ENCODE measurements at regions not wholly inside any gene's neighbourhood (a gene's known extent, or its start where the extent isn't known, plus 50 kb on each side); places are given as distances from the start of the nearest gene placed in this dataset.

- Histone ChIP-seq H3K4me3 (ENCODE audit: low read length) (no peak overlapping the region), H3K4me1 (ENCODE audit: insufficient read depth, low read length) (peaks cover 2% of the 10 kb centered on the region; the same call in 1 of the 2 replicates), H3K9ac (ENCODE audit: low read depth, low read length) (no peak overlapping the region), H3K9me3 (ENCODE audit: insufficient read depth, low read depth, low read length) (no peaks in the 10 kb centered on the region), H3K27ac (ENCODE audit: low read depth, low read length) (no peak overlapping the region), H3K27me3 (ENCODE audit: insufficient read depth, low read length) (no peaks in the 10 kb centered on the region), H3K36me3 (ENCODE audit: insufficient read depth, low read length) (no peaks in the 10 kb centered on the region)
- WGBS, result 93% methylated on average over 3 of the region's 3 CpGs
These were observed 365.7 kb upstream of the MAD2L1 start for GRCh38 chr4:120432301-120432860.

- H3K9ac ChIP-seq (ENCODE audit: low read depth, low read length), result no peak overlapping the region
- H3K9me3 ChIP-seq (ENCODE audit: insufficient read depth, low read depth, low read length), result no peaks in the 10 kb centered on the region
- no peak overlapping the region for H3K27ac ChIP-seq (ENCODE audit: low read depth, low read length)
- no peaks in the 10 kb centered on the region for H3K27me3 ChIP-seq (ENCODE audit: insufficient read depth, low read length)
- H3K36me3 ChIP-seq (ENCODE audit: insufficient read depth, low read length), result no peaks in the 10 kb centered on the region
- peaks cover 2% of the 10 kb centered on the region; the same call in 1 of the 2 replicates for H3K4me1 ChIP-seq (ENCODE audit: insufficient read depth, low read length)
- H3K4me3 ChIP-seq (ENCODE audit: low read length), result no peak overlapping the region
These were observed 364.5 kb upstream of the MAD2L1 start for GRCh38 chr4:120431180-120431579.

GRCh38 chr4:120418146-120418545 is 351.5 kb upstream of the MAD2L1 start:
- H3K9ac ChIP-seq (ENCODE audit: low read depth, low read length), result no peak overlapping the region
- H3K27ac ChIP-seq (ENCODE audit: low read depth, low read length), result no peak overlapping the region
- no peak overlapping the region for H3K4me3 ChIP-seq (ENCODE audit: low read length)
- no peaks in the 10 kb centered on the region for H3K27me3 ChIP-seq (ENCODE audit: insufficient read depth, low read length)
- H3K4me1 ChIP-seq (ENCODE audit: insufficient read depth, low read length), result no peaks in the 10 kb centered on the region
- no peaks in the 10 kb centered on the region for H3K36me3 ChIP-seq (ENCODE audit: insufficient read depth, low read length)
- H3K9me3 ChIP-seq (ENCODE audit: insufficient read depth, low read depth, low read length), result peaks cover 8% of the 10 kb centered on the region; the same call in 1 of the 2 replicates

GRCh38 chr4:120415896-120416295 is 349.2 kb upstream of the MAD2L1 start:
- Histone ChIP-seq H3K36me3 (ENCODE audit: insufficient read depth, low read length) (no peaks in the 10 kb centered on the region), H3K4me3 (ENCODE audit: low read length) (no peak overlapping the region), H3K9me3 (ENCODE audit: insufficient read depth, low read depth, low read length) (peaks cover 10% of the 10 kb centered on the region; the same call in 1 of the 2 replicates), H3K27ac (ENCODE audit: low read depth, low read length) (no peak overlapping the region), H3K27me3 (ENCODE audit: insufficient read depth, low read length) (no peaks in the 10 kb centered on the region), H3K9ac (ENCODE audit: low read depth, low read length) (no peak overlapping the region), H3K4me1 (ENCODE audit: insufficient read depth, low read length) (no peaks in the 10 kb centered on the region)

GRCh38 chr4:120406960-120407359 is 340.3 kb upstream of the MAD2L1 start:
- no peak overlapping the region for H3K27ac ChIP-seq (ENCODE audit: low read depth, low read length)
- no peaks in the 10 kb centered on the region for H3K36me3 ChIP-seq (ENCODE audit: insufficient read depth, low read length)
- no peaks in the 10 kb centered on the region for H3K4me1 ChIP-seq (ENCODE audit: insufficient read depth, low read length)
- H3K4me3 ChIP-seq (ENCODE audit: low read length), result no peak overlapping the region
- H3K9ac ChIP-seq (ENCODE audit: low read depth, low read length), result no peak overlapping the region
- H3K9me3 ChIP-seq (ENCODE audit: insufficient read depth, low read depth, low read length), result 0 out of 2 replicates have a peak, but pooled peaks cover 2% of the 10 kb centered on the region
- H3K27me3 ChIP-seq (ENCODE audit: insufficient read depth, low read length), result no peaks in the 10 kb centered on the region

- H3K27ac ChIP-seq (ENCODE audit: low read depth, low read length), result no peak overlapping the region
- H3K9me3 ChIP-seq (ENCODE audit: insufficient read depth, low read depth, low read length), result no peaks in the 10 kb centered on the region
- H3K4me1 ChIP-seq (ENCODE audit: insufficient read depth, low read length), result no peaks in the 10 kb centered on the region
- 89% methylated on average over 2 of the region's 2 CpGs for WGBS
- H3K36me3 ChIP-seq (ENCODE audit: insufficient read depth, low read length), result no peaks in the 10 kb centered on the region
- H3K9ac ChIP-seq (ENCODE audit: low read depth, low read length), result no peak overlapping the region
- H3K27me3 ChIP-seq (ENCODE audit: insufficient read depth, low read length), result no peaks in the 10 kb centered on the region
- no peak overlapping the region for H3K4me3 ChIP-seq (ENCODE audit: low read length)
These were observed 336.6 kb upstream of the MAD2L1 start for GRCh38 chr4:120403296-120403695.

GRCh38 chr4:120400441-120400840 is 333.8 kb upstream of the MAD2L1 start:
- WGBS, result 99% methylated on average over 4 of the region's 4 CpGs
- no peaks in the 10 kb centered on the region for H3K4me1 ChIP-seq (ENCODE audit: insufficient read depth, low read length)
- no peak overlapping the region for H3K27ac ChIP-seq (ENCODE audit: low read depth, low read length)

GRCh38 chr4:120399826-120400225 is 333.2 kb upstream of the MAD2L1 start:
- H3K27me3 ChIP-seq (ENCODE audit: insufficient read depth, low read length), result no peaks in the 10 kb centered on the region
- 88% methylated on average over 1 of the region's 1 CpG for WGBS
- no peak overlapping the region for H3K4me3 ChIP-seq (ENCODE audit: low read length)

More at GRCh38 chr4:120400441-120400840, 333.8 kb upstream of the MAD2L1 start:
- Histone ChIP-seq H3K9me3 (ENCODE audit: insufficient read depth, low read depth, low read length) (no peaks in the 10 kb centered on the region), H3K36me3 (ENCODE audit: insufficient read depth, low read length) (no peaks in the 10 kb centered on the region), H3K4me3 (ENCODE audit: low read length) (no peak overlapping the region), H3K27me3 (ENCODE audit: insufficient read depth, low read length) (no peaks in the 10 kb centered on the region), H3K9ac (ENCODE audit: low read depth, low read length) (no peak overlapping the region)

GRCh38 chr4:120395746-120396145 is 329.1 kb upstream of the MAD2L1 start:
- Histone ChIP-seq H3K9ac (ENCODE audit: low read depth, low read length) (no peak overlapping the region), H3K4me1 (ENCODE audit: insufficient read depth, low read length) (no peaks in the 10 kb centered on the region), H3K27me3 (ENCODE audit: insufficient read depth, low read length) (no peaks in the 10 kb centered on the region), H3K9me3 (ENCODE audit: insufficient read depth, low read depth, low read length) (no peaks in the 10 kb centered on the region), H3K4me3 (ENCODE audit: low read length) (no peak overlapping the region), H3K27ac (ENCODE audit: low read depth, low read length) (no peak overlapping the region), H3K36me3 (ENCODE audit: insufficient read depth, low read length) (no peaks in the 10 kb centered on the region)
- 94% methylated on average over 3 of the region's 3 CpGs for WGBS

More at GRCh38 chr4:120399826-120400225, 333.2 kb upstream of the MAD2L1 start:
- Histone ChIP-seq H3K9me3 (ENCODE audit: insufficient read depth, low read depth, low read length) (no peaks in the 10 kb centered on the region), H3K27ac (ENCODE audit: low read depth, low read length) (no peak overlapping the region), H3K4me1 (ENCODE audit: insufficient read depth, low read length) (no peaks in the 10 kb centered on the region), H3K36me3 (ENCODE audit: insufficient read depth, low read length) (no peaks in the 10 kb centered on the region), H3K9ac (ENCODE audit: low read depth, low read length) (no peak overlapping the region)

- no peaks in the 10 kb centered on the region for H3K27me3 ChIP-seq (ENCODE audit: insufficient read depth, low read length)
- no peaks in the 10 kb centered on the region for H3K9me3 ChIP-seq (ENCODE audit: insufficient read depth, low read depth, low read length)
- H3K4me1 ChIP-seq (ENCODE audit: insufficient read depth, low read length), result no peaks in the 10 kb centered on the region
- H3K9ac ChIP-seq (ENCODE audit: low read depth, low read length), result no peak overlapping the region
- no peak overlapping the region for H3K27ac ChIP-seq (ENCODE audit: low read depth, low read length)
- no peaks in the 10 kb centered on the region for H3K36me3 ChIP-seq (ENCODE audit: insufficient read depth, low read length)
- H3K4me3 ChIP-seq (ENCODE audit: low read length), result no peak overlapping the region
These were observed 289.2 kb upstream of the MAD2L1 start for GRCh38 chr4:120355881-120356280.

GRCh38 chr4:120354381-120354780 is 287.7 kb upstream of the MAD2L1 start:
- Histone ChIP-seq H3K4me1 (ENCODE audit: insufficient read depth, low read length) (no peaks in the 10 kb centered on the region), H3K27me3 (ENCODE audit: insufficient read depth, low read length) (no peaks in the 10 kb centered on the region), H3K4me3 (ENCODE audit: low read length) (no peak overlapping the region), H3K9ac (ENCODE audit: low read depth, low read length) (no peak overlapping the region), H3K27ac (ENCODE audit: low read depth, low read length) (no peak overlapping the region), H3K36me3 (ENCODE audit: insufficient read depth, low read length) (no peaks in the 10 kb centered on the region), H3K9me3 (ENCODE audit: insufficient read depth, low read depth, low read length) (no peaks in the 10 kb centered on the region)
- WGBS, result no CpG with 5 or more reads among the region's 1 CpG

- 95% methylated on average over 5 of the region's 6 CpGs for WGBS
- no peaks in the 10 kb centered on the region for H3K9me3 ChIP-seq (ENCODE audit: insufficient read depth, low read depth, low read length)
- no peaks in the 10 kb centered on the region for H3K36me3 ChIP-seq (ENCODE audit: insufficient read depth, low read length)
- no peak overlapping the region for H3K9ac ChIP-seq (ENCODE audit: low read depth, low read length)
- no peaks in the 10 kb centered on the region for H3K4me1 ChIP-seq (ENCODE audit: insufficient read depth, low read length)
- no peaks in the 10 kb centered on the region for H3K27me3 ChIP-seq (ENCODE audit: insufficient read depth, low read length)
- no peak overlapping the region for H3K4me3 ChIP-seq (ENCODE audit: low read length)
- no peak overlapping the region for H3K27ac ChIP-seq (ENCODE audit: low read depth, low read length)
These were observed 286.6 kb upstream of the MAD2L1 start for GRCh38 chr4:120353235-120353634.

Data from HUES64 (cell line).